Kidney (tissue), 13 donors: ENCODE measurements at regions not wholly inside any gene's neighbourhood (a gene's known extent, or its start where the extent isn't known, plus 50 kb on each side); places are given as distances from the start of the nearest gene placed in this dataset.
"Not testable (repeated sequence)": the region's sequence is repeated elsewhere in the genome, so short reads cannot be mapped to it uniquely, and the experiment has no call there.

Source experiments
- DNase-seq, 5 donors: peaks; one replicate each; pipeline ENCODE4 v3.0.0-alpha.2; 2013 to 2020
- FAIRE-seq: peaks from 2 replicates; lab custom pipeline; 2012; peaks lifted over from hg19 to GRCh38; lab: Jason Lieb, UNC
- H3K27ac ChIP-seq, 2 donors: one replicate each; pipeline ENCODE4 v1.7.0; 2013; ENCODE audit warnings: low read depth in 2 of 2, low read length in 2 of 2, inconsistent platforms in 1 of 2
- H3K27me3 ChIP-seq: one replicate; pipeline ENCODE4 v1.7.1; 2013; ENCODE audit warnings: low read length, inconsistent platforms; ENCODE audit not compliant: control insufficient read depth, insufficient read depth
- H3K36me3 ChIP-seq, 3 donors: one replicate each; pipeline versions ENCODE4 v1.7.0 to v1.7.1; 2013; ENCODE audit warnings: low read length in 3 of 3, control low read depth in 1 of 3, inconsistent platforms in 1 of 3; ENCODE audit not compliant: insufficient read depth in 3 of 3, control insufficient read depth in 2 of 3
- H3K4me1 ChIP-seq, 3 donors: one replicate each; pipeline versions ENCODE4 v1.7.0 to v1.7.1; 2013; ENCODE audit warnings: low read length in 3 of 3, inconsistent platforms in 1 of 3, low read depth in 1 of 3; ENCODE audit not compliant: control insufficient read depth in 2 of 3, insufficient read depth in 2 of 3
- H3K4me3 ChIP-seq, 3 donors: one replicate each; pipeline versions ENCODE4 v1.7.0 to v1.8.1; 2013; ENCODE audit warnings: low read length in 3 of 3, control low read depth in 1 of 3, inconsistent platforms in 1 of 3
- H3K9ac ChIP-seq, 3 donors: one replicate each; pipeline versions ENCODE4 v1.7.0 to v1.7.1; 2013; ENCODE audit warnings: low read length in 3 of 3, control low read depth in 1 of 3, inconsistent platforms in 1 of 3
- H3K9me3 ChIP-seq, 3 donors: one replicate each; pipeline versions ENCODE4 v1.7.0 to v1.7.1; 2013; ENCODE audit warnings: low read length in 3 of 3, control low read depth in 1 of 3, inconsistent platforms in 1 of 3; ENCODE audit not compliant: control insufficient read depth in 2 of 3, insufficient read depth in 1 of 3
- intact Hi-C: fragments of 100-400 bp; cut with DNase I; formaldehyde crosslinking; loops from one replicate; pipeline ENCODE4 v1.11.1; 2022
- TF ChIP-seq, protein P1 (sequence below): IDR thresholded peaks from 3 replicates; pipeline ENCODE4 v1.5.1; 2012; ENCODE audit warnings: mild to moderate bottlenecking, moderate library complexity, borderline replicate concordance; ENCODE audit not compliant: insufficient read depth; ENCODE audit errors: extremely low read depth
- donor health status: control.
- donor health status: control.
- donor health status: control.
- donor health status: control.
- donor health status: control.
- donor health status: DM: yes; HTN: yes; CAD: no.
- donor health status: Normal renal cell carcinoma (clear cell type).

DNA sequence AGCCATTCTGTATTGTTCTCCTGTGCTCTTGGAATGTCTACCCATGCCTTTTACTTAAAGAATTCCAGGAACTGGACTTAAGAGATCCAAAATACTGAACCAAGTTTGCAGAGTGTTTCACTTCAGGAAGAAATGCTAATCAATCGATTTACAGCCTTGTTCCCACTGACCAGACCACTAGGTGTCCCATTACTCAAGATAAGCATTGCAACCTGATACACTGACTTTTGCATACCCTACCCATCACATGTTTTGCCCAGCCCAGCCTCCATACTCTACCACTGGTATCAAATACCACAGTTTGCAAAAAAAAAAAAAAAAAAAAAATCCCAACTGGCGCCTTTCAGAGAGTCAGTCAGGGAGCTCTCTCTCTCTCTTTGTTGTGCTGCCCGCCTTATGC, 550.8 kb downstream of the CDH9 start:
- Histone ChIP-seq H3K27ac (no peak overlapping the region), H3K27me3 (no peaks in the 10 kb centered on the region), H3K9ac (no peak overlapping the region), H3K9me3 (no peaks in the 10 kb centered on the region), H3K36me3 (no peaks in the 10 kb centered on the region), H3K4me1 (peaks cover 0 to 2% (median 0%) of the 10 kb centered on the region in 3 donors), H3K4me3 (no peak overlapping the region)
- TF ChIP-seq, protein P1, sequence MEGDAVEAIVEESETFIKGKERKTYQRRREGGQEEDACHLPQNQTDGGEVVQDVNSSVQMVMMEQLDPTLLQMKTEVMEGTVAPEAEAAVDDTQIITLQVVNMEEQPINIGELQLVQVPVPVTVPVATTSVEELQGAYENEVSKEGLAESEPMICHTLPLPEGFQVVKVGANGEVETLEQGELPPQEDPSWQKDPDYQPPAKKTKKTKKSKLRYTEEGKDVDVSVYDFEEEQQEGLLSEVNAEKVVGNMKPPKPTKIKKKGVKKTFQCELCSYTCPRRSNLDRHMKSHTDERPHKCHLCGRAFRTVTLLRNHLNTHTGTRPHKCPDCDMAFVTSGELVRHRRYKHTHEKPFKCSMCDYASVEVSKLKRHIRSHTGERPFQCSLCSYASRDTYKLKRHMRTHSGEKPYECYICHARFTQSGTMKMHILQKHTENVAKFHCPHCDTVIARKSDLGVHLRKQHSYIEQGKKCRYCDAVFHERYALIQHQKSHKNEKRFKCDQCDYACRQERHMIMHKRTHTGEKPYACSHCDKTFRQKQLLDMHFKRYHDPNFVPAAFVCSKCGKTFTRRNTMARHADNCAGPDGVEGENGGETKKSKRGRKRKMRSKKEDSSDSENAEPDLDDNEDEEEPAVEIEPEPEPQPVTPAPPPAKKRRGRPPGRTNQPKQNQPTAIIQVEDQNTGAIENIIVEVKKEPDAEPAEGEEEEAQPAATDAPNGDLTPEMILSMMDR = no peak
- DNase-seq = no peak
- FAIRE-seq = no peak
- intact Hi-C loops = no loop called here

DNA sequence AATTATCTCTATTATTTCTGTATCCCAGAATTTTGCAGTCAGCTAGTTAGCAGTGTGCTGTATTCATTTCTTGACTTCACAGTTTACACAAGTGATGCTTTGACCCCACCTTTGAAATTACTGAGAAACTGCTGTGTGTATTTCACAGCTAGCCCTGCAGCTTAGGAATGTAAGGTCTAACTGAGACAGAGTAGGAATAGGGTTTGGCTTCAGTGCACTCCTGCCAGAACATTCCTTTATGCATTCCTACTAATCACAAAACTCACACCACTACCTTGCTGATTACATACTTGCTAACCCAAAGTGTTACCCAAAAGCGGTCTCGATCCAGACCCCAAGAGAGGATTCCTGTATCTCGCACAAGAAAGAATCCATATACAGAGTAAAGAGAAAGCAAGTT, 551.8 kb downstream of the CDH9 start:
- Histone ChIP-seq H3K9ac (no peak overlapping the region), H3K27ac (no peak overlapping the region), H3K4me3 (no peak overlapping the region), H3K4me1 (peaks cover 0 to 2% (median 0%) of the 10 kb centered on the region in 3 donors), H3K9me3 (no peaks in the 10 kb centered on the region), H3K27me3 (no peaks in the 10 kb centered on the region), H3K36me3 (no peaks in the 10 kb centered on the region)
- TF ChIP-seq, protein P1 = no peak
- DNase-seq (no peak), FAIRE-seq (no peak)
- intact Hi-C loops = no loop called here

DNA sequence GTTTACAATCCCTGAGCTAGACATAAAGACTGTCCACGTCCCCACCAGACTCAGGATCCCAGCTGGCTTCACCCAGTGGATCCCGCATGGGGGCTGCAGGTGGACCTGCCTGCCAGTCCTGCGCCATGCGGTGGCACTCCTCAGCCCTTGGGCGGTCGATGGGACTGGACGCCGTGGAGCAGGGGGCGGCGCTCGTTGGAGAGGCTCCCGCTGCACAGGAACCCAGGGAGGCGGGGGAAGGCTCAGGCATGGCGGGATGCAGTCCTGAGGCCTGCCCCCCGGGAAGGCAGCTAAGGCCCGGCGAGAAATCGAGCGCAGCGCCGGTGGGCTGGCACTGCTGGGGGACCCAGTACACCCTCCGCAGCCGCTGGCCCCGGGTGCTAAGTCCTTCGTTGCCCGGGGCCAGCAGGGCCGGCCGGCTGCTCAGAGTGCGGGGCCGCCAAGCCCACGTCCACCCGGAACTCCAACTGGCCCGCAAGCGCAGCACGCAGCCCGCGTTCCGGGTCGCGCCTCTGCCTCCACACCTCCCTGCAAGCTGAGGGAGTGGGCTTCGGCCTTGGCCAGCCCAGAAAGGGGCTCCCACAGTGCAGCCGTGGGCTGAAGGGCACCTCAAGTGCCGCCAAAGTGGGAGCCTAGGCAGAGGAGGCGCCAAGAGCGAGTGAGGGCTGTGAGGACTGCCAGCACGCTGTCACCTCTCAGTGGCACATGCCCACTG, 553.1 kb downstream of the CDH9 start:
- H3K4me1 ChIP-seq = not testable (repeated sequence)

DNA sequence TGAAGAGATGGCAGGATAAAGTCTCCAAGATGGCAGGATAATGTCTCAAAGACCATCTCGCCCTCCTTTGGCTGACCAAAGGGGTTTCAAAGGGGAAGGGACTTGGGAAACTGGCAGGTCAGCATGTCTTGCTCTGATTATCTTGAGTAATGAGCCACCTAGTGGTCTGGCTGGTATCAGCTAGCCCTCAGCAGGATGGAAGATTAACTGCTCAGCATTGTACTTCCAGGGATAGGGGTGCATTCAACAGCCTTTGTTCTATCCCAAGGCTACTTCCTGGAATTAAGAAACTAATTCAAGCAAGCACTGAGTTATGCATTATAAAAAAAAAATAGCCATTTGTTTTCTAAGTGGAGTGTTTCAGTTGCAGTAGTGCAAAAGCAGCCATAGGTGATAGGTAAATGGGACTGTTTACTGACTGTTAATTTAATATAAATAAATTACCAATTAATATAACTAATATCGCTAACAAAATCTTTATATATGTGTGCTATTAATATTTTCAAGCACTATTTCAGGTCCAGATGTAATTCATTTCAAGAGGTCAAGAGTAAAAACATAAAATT, 555.5 kb downstream of the CDH9 start:
- DNase-seq = peak in 3 of 5 donors; percentile 25 to 63 (median 32)

More for the DNA sequence above, 553.1 kb downstream of the CDH9 start:
- H3K9ac ChIP-seq, FAIRE-seq, H3K27me3 ChIP-seq, H3K4me3 ChIP-seq, H3K27ac ChIP-seq, H3K9me3 ChIP-seq, intact Hi-C loops, H3K36me3 ChIP-seq: not testable (repeated sequence)
- peak in 1 of 5 donors; percentile 63 for DNase-seq

More for the DNA sequence above, 555.5 kb downstream of the CDH9 start:
- Histone ChIP-seq H3K9ac (peak overlapping the region in 1 of 3 donors; percentile 37), H3K4me3 (peak overlapping the region in 2 of 3 donors; percentile 66 to 87), H3K9me3 (no peaks in the 10 kb centered on the region), H3K27ac (no peak overlapping the region), H3K36me3 (no peaks in the 10 kb centered on the region), H3K27me3 (no peaks in the 10 kb centered on the region), H3K4me1 (peaks cover 0 to 2% (median 0%) of the 10 kb centered on the region in 3 donors)
- TF ChIP-seq, protein P1 = peak; percentile 44
- FAIRE-seq = no peak
- intact Hi-C loops = no loop called here
